B cell (primary cell): ENCODE measurements at regions not wholly inside any gene's neighbourhood (a gene's known extent, or its start where the extent isn't known, plus 50 kb on each side); places are given as distances from the start of the nearest gene placed in this dataset.

Experiments used
- ATAC-seq: fragments of 200-7000 bp; cut with Tn5 transposase; one replicate; pipeline ENCODE4 v1.10.0; 2021; ENCODE audit warnings: low read depth, mild to moderate bottlenecking, moderate number of reproducible peaks, moderate library complexity
- CTCF ChIA-PET: fragments of 350-600 bp; sonication (Branson Sonifier 250); formaldehyde crosslinking; loops from one replicate; lab custom pipeline; 2021; ENCODE audit warnings: antibody characterized with exemption, inconsistent platforms; lab: Charles Lee
- POLR2A ChIA-PET: fragments of 350-600 bp; sonication (Branson Sonifier 250); formaldehyde crosslinking; loops from one replicate; lab custom pipeline; 2021; ENCODE audit warnings: antibody characterized with exemption; lab: Charles Lee
- DNase-seq: peaks from one replicate; pipeline ENCODE4 v3.0.0; 2013
- H2AFZ ChIP-seq: 2 replicates; pipeline ENCODE4 v1.6.1; 2012; ENCODE audit warnings: mild to moderate bottlenecking, low read depth, low read length; ENCODE audit not compliant: insufficient read depth, poor library complexity, severe bottlenecking
- H3K27ac ChIP-seq, 2 donors: 1 replicate in 1 of 2; 2 replicates in 1 of 2; pipeline ENCODE4 v1.5.1; 2012 to 2013; ENCODE audit warnings: low read length in 2 of 2, mild to moderate bottlenecking in 2 of 2, moderate library complexity in 1 of 2
- H3K27me3 ChIP-seq, 4 experiments: fragments of 200-600 bp in 1 of 4; sonication (generic) in 1 of 4; replicated peaks in 1 of 4; 1 replicate in 2 of 4; 2 replicates in 2 of 4; pipeline versions ENCODE4 v1.6.1 to v1.7.0; 2013 to 2016; ENCODE audit warnings: low read length in 3 of 4, mild to moderate bottlenecking in 2 of 4, mixed read lengths in 1 of 4, moderate library complexity in 1 of 4; ENCODE audit not compliant: insufficient read depth in 4 of 4, control insufficient read depth in 3 of 4; ENCODE audit errors: control extremely low read depth in 1 of 4
- H3K36me3 ChIP-seq, 2 experiments: replicated peaks in 1 of 2; 1 replicate in 1 of 2; 2 replicates in 1 of 2; pipeline versions ENCODE4 v1.6.1 to v1.7.1; 2013; ENCODE audit warnings: low read length in 1 of 2; ENCODE audit not compliant: insufficient read depth in 2 of 2, control insufficient read depth in 1 of 2; ENCODE audit errors: control extremely low read depth in 1 of 2, extremely low read depth in 1 of 2
- H3K4me1 ChIP-seq, 2 donors: fragments of 200-600 bp in 1 of 2; sonication (generic) in 1 of 2; 1 replicate in 1 of 2; 2 replicates in 1 of 2; pipeline versions ENCODE4 v1.5.1 to v1.6.1; 2013 to 2017; ENCODE audit warnings: low read length in 2 of 2; ENCODE audit not compliant: control insufficient read depth in 2 of 2, insufficient read depth in 2 of 2
- H3K4me2 ChIP-seq: replicated peaks from 2 replicates; pipeline ENCODE3; 2012; ENCODE audit warnings: mild to moderate bottlenecking, low read depth, low read length; ENCODE audit not compliant: poor library complexity, severe bottlenecking
- H3K4me3 ChIP-seq, 5 experiments: fragments of 200-600 bp in 1 of 5; sonication (generic) in 1 of 5; 1 replicate in 3 of 5; 2 replicates in 2 of 5; pipeline versions ENCODE4 v1.5.1 to v1.7.0; 2011 to 2016; ENCODE audit warnings: low read length in 4 of 5, mild to moderate bottlenecking in 4 of 5, low read depth in 2 of 5, control low read depth in 1 of 5, moderate library complexity in 1 of 5; ENCODE audit not compliant: insufficient read depth in 1 of 5; ENCODE audit errors: control extremely low read depth in 1 of 5, extremely low read depth in 1 of 5
- H3K79me2 ChIP-seq: fragments of 200-600 bp; sonication (generic); one replicate; pipeline ENCODE4 v1.6.0; 2016; ENCODE audit warnings: low read length; ENCODE audit not compliant: control insufficient read depth, insufficient read depth
- H3K9ac ChIP-seq: fragments of 200-600 bp; sonication (generic); 2 replicates; pipeline ENCODE4 v1.6.1; 2017; ENCODE audit warnings: mild to moderate bottlenecking, low read length, moderate library complexity
- H3K9me3 ChIP-seq, 3 donors: one replicate each; pipeline versions ENCODE4 v1.6.1 to v1.7.1; 2013; ENCODE audit warnings: low read length in 2 of 3; ENCODE audit not compliant: control insufficient read depth in 2 of 3, insufficient read depth in 1 of 3; ENCODE audit errors: control extremely low read depth in 1 of 3
- H4K20me1 ChIP-seq: 2 replicates; pipeline ENCODE4 v1.6.0; 2012; ENCODE audit warnings: mild to moderate bottlenecking, low read length; ENCODE audit not compliant: insufficient read depth, control insufficient read depth, poor library complexity, severe bottlenecking
- H3K27ac Mint-ChIP-seq: one replicate; pipeline ENCODE4 v1.8.0; 2021; ENCODE audit warnings: mixed read lengths
- H3K27me3 Mint-ChIP-seq: one replicate; pipeline ENCODE4 v1.8.0; 2021; ENCODE audit warnings: mixed read lengths
- H3K4me1 Mint-ChIP-seq: one replicate; pipeline ENCODE4 v1.8.0; 2021; ENCODE audit warnings: mixed read lengths
- H3K4me3 Mint-ChIP-seq: one replicate; pipeline ENCODE4 v1.8.0; 2021; ENCODE audit warnings: mixed read lengths
- H3K9me3 Mint-ChIP-seq: one replicate; pipeline ENCODE4 v1.8.0; 2022; ENCODE audit warnings: mixed read lengths; ENCODE audit not compliant: insufficient read depth
- EZH2 ChIP-seq: IDR thresholded peaks from 2 replicates; pipeline ENCODE4 v1.6.1; 2012; ENCODE audit warnings: borderline replicate concordance, low read depth, mild to moderate bottlenecking, moderate library complexity, low read length; ENCODE audit not compliant: insufficient read depth, poor library complexity, severe bottlenecking
- WGBS: methylation state at CpG from one replicate; pipeline ENCODE4 v1.1.5; 2013; ENCODE audit warnings: missing lambda C conversion rate; ENCODE audit not compliant: insufficient coverage; 5-methylcytosine and 5-hydroxymethylcytosine counted together
- intact Hi-C: fragments of 100-400 bp; cut with micrococcal nuclease; formaldehyde crosslinking; loops from one replicate; pipeline ENCODE4 v1.10.0; 2022
- TF ChIP-seq, protein P1 (sequence below): fragments of 200-600 bp; IDR thresholded peaks from one replicate; pipeline ENCODE4 v1.8.0; 2022; ENCODE audit warnings: antibody characterized with exemption, mild to moderate bottlenecking

DNA sequence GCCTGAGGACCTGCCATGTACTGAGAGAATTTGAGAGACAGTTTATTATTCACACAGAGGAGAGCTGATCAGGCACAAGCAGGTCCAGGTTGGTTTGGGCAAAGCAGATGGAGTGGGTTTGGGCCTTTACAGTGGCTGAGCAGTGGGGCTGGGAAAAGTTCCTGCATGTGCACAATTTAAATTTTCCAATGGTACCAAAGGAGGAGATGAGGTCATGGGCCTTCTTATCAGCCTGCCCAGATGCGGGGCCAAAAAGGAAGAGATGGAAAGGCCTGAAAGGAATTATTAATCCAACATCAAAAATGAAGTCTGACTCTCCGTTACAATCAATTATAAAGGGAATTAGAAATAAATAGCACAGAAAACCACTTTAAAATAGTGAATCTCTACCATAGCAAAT lies 367.6 kb downstream of the TMEM135 start:
- no peaks in the 10 kb centered on the region for H3K4me1 Mint-ChIP-seq
- CTCF ChIA-PET, result no interaction called here

DNA sequence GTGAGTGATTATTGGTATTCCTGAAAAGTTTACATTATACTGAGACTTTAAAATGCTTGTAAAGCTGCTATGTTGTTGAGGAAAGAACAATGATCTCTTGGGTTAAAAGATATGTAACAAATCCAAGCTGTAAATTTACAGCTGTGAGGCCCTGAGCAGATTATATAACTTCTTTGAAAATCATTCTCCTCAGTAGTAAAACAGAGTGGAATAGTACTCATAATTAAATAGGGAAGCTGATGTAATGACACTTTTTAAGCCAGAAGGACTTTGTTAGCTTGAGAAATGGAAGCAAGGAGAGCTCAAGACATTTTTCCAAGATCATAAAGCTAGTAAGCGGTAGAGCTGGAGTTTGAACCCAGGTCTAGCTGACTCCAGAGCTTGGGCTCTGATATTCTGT lies 363.9 kb downstream of the TMEM135 start:
- Histone ChIP-seq H3K4me3 (no peak overlapping the region), H3K36me3 (no peaks in the 10 kb centered on the region), H2AFZ (no peak overlapping the region), H3K4me2 (no peak overlapping the region), H3K27ac (no peak overlapping the region), H3K9me3 (peaks cover 0 to 1% (median 0%) of the 10 kb centered on the region in 3 donors), H3K79me2 (no peaks in the 10 kb centered on the region), H3K9ac (no peak overlapping the region), H3K4me1 (no peaks in the 10 kb centered on the region), H3K27me3 (no peaks in the 10 kb centered on the region), H4K20me1 (no peaks in the 10 kb centered on the region)
- DNase-seq, result no peak
- Mint-ChIP-seq H3K4me1 (no peaks in the 10 kb centered on the region), H3K27me3 (no peaks in the 10 kb centered on the region), H3K27ac (no peak overlapping the region), H3K9me3 (no peaks in the 10 kb centered on the region), H3K4me3 (no peak overlapping the region)
- no CpG with 5 or more reads among the region's 1 CpG for WGBS
- intact Hi-C loops, result no loop called here
- ChIA-PET POLR2A (no interaction called here), CTCF (interaction anchor here (1.1 to 2.2 kb wide), 3 partner anchors 19 to 48 kb away, joined by 3 to 9 read pairs (median 5); no protein-coding TSS in a partner anchor)
- TF ChIP-seq, protein P1, sequence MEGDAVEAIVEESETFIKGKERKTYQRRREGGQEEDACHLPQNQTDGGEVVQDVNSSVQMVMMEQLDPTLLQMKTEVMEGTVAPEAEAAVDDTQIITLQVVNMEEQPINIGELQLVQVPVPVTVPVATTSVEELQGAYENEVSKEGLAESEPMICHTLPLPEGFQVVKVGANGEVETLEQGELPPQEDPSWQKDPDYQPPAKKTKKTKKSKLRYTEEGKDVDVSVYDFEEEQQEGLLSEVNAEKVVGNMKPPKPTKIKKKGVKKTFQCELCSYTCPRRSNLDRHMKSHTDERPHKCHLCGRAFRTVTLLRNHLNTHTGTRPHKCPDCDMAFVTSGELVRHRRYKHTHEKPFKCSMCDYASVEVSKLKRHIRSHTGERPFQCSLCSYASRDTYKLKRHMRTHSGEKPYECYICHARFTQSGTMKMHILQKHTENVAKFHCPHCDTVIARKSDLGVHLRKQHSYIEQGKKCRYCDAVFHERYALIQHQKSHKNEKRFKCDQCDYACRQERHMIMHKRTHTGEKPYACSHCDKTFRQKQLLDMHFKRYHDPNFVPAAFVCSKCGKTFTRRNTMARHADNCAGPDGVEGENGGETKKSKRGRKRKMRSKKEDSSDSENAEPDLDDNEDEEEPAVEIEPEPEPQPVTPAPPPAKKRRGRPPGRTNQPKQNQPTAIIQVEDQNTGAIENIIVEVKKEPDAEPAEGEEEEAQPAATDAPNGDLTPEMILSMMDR, result no peak
- TF ChIP-seq EZH2, result no peak
- ATAC-seq, result no peak

More for the DNA sequence above, 367.6 kb downstream of the TMEM135 start:
- Histone ChIP-seq H3K4me1 (no peaks in the 10 kb centered on the region), H3K9ac (no peak overlapping the region), H3K27ac (no peak overlapping the region), H3K9me3 (no peaks in the 10 kb centered on the region), H2AFZ (no peak overlapping the region), H3K4me3 (no peak overlapping the region), H4K20me1 (no peaks in the 10 kb centered on the region), H3K27me3 (peaks cover 0 to 4% (median 0%) of the 10 kb centered on the region in 4 experiments), H3K4me2 (no peak overlapping the region), H3K36me3 (no peaks in the 10 kb centered on the region), H3K79me2 (no peaks in the 10 kb centered on the region)
- Mint-ChIP-seq H3K27me3 (no peaks in the 10 kb centered on the region), H3K4me3 (no peak overlapping the region), H3K9me3 (no peaks in the 10 kb centered on the region), H3K27ac (no peak overlapping the region)
- no peak for DNase-seq
- POLR2A ChIA-PET, result no interaction called here
- no peak for TF ChIP-seq EZH2
- TF ChIP-seq, protein P1, result no peak
- WGBS, result no CpG with 5 or more reads among the region's 2 CpGs
- intact Hi-C loops, result no loop called here
- no peak for ATAC-seq
